SK-N-SH treated with all-trans-retinoic acid at 6 μM for 48 hours (cell line): ENCODE measurements at regions not wholly inside any gene's neighbourhood (a gene's known extent, or its start where the extent isn't known, plus 50 kb on each side); places are given as distances from the start of the nearest gene placed in this dataset.
"Not testable (repeated sequence)": the region's sequence is repeated elsewhere in the genome, so short reads cannot be mapped to it uniquely, and the experiment has no call there.

ENCODE experiments used
- ATAC-seq: fragments of 200-7000 bp; cut with Tn5 transposase; 3 replicates; pipeline ENCODE4 v1.9.1; 2020; ENCODE audit warnings: mild to moderate bottlenecking, moderate library complexity
- ARNTL ChIP-seq: fragments of 450-650 bp; formaldehyde crosslinking; IDR thresholded peaks from 2 replicates; pipeline ENCODE4 v1.5.0; 2020; ENCODE audit warnings: low read depth, mild to moderate bottlenecking, moderate library complexity, borderline replicate concordance
- CSDC2 ChIP-seq: fragments of 250-450 bp; sonication (Bioruptor Pico); IDR thresholded peaks from 2 replicates; pipeline ENCODE4 v1.5.0; 2020; ENCODE audit warnings: mild to moderate bottlenecking, moderate library complexity
- ESRRG ChIP-seq: fragments of 250-450 bp; sonication (Bioruptor Pico); IDR thresholded peaks from 2 replicates; pipeline ENCODE4 v1.6.1; 2021; ENCODE audit warnings: mild to moderate bottlenecking
- GLIS3 ChIP-seq: fragments of 250-450 bp; sonication (Bioruptor Pico); IDR thresholded peaks from 2 replicates; pipeline ENCODE4 v1.5.0; 2020; ENCODE audit warnings: mild to moderate bottlenecking, moderate library complexity
- ISL1 ChIP-seq: fragments of 250-450 bp; sonication (Bioruptor Pico); IDR thresholded peaks from 2 replicates; pipeline ENCODE4 v2.1.2; 2022; ENCODE audit warnings: mild to moderate bottlenecking, moderate library complexity
- PPARA ChIP-seq: fragments of 250-450 bp; sonication (Bioruptor Pico); IDR thresholded peaks from 2 replicates; pipeline ENCODE4 v1.5.0; 2020; ENCODE audit warnings: mild to moderate bottlenecking, borderline replicate concordance
- RARB ChIP-seq: fragments of 250-450 bp; sonication (Bioruptor Pico); IDR thresholded peaks from 2 replicates; pipeline ENCODE4 v1.8.0; 2021; ENCODE audit warnings: mild to moderate bottlenecking, moderate library complexity
- SNAI2 ChIP-seq: fragments of 250-450 bp; sonication (Bioruptor Pico); IDR thresholded peaks from 2 replicates; pipeline ENCODE4 v1.5.0; 2020; ENCODE audit warnings: mild to moderate bottlenecking, moderate library complexity
- TCF4 ChIP-seq: fragments of 250-450 bp; sonication (Bioruptor Pico); IDR thresholded peaks from 2 replicates; pipeline ENCODE4 v1.8.0; 2021; ENCODE audit warnings: mild to moderate bottlenecking, moderate library complexity, borderline replicate concordance
- TSHZ2 ChIP-seq: fragments of 250-450 bp; sonication (Bioruptor Pico); IDR thresholded peaks from 2 replicates; pipeline ENCODE4 v1.5.0; 2020; ENCODE audit warnings: mild to moderate bottlenecking, moderate library complexity
- ZC3H10 ChIP-seq: fragments of 250-450 bp; sonication (Bioruptor Pico); IDR thresholded peaks from 2 replicates; pipeline ENCODE4 v1.5.1; 2021; ENCODE audit warnings: mild to moderate bottlenecking, moderate library complexity
- ZFP3 ChIP-seq: fragments of 250-450 bp; sonication (Bioruptor Pico); IDR thresholded peaks from 2 replicates; pipeline ENCODE4 v1.5.0; 2020; ENCODE audit warnings: mild to moderate bottlenecking, moderate library complexity
- ZFP30 ChIP-seq: fragments of 450-650 bp; formaldehyde crosslinking; IDR thresholded peaks from 2 replicates; pipeline ENCODE4 v1.5.0; 2022; ENCODE audit warnings: mild to moderate bottlenecking, moderate library complexity
- ZNF565 ChIP-seq: fragments of 450-650 bp; formaldehyde crosslinking; conservative IDR thresholded peaks from 2 replicates; pipeline ENCODE4 v1.5.0; 2020; ENCODE audit warnings: low read depth, mild to moderate bottlenecking, moderate library complexity
- ZNF70 ChIP-seq: fragments of 450-650 bp; formaldehyde crosslinking; IDR thresholded peaks from 2 replicates; pipeline ENCODE4 v1.5.0; 2020; ENCODE audit warnings: mild to moderate bottlenecking, moderate library complexity
- ZNF8 ChIP-seq: fragments of 450-650 bp; formaldehyde crosslinking; IDR thresholded peaks from 2 replicates; pipeline ENCODE4 v1.5.0; 2020; ENCODE audit warnings: mild to moderate bottlenecking, moderate library complexity
- TF ChIP-seq, protein P1 (sequence below): fragments of 250-450 bp; sonication (Bioruptor Pico); IDR thresholded peaks from 2 replicates; pipeline ENCODE4 v1.8.0; 2021; ENCODE audit warnings: low read depth, mild to moderate bottlenecking, moderate library complexity, borderline replicate concordance
- TF ChIP-seq, protein P2 (sequence below): fragments of 250-450 bp; sonication (Bioruptor Pico); IDR thresholded peaks from 2 replicates; pipeline ENCODE4 v1.5.1; 2020; ENCODE audit warnings: low read depth, mild to moderate bottlenecking, moderate library complexity
- TF ChIP-seq, protein P3 (sequence below): fragments of 250-450 bp; sonication (Bioruptor Pico); IDR thresholded peaks from 2 replicates; pipeline ENCODE4 v1.5.1; 2021; ENCODE audit warnings: mild to moderate bottlenecking, moderate library complexity
- TF ChIP-seq, protein P4 (sequence below): fragments of 250-450 bp; sonication (Bioruptor Pico); IDR thresholded peaks from 2 replicates; pipeline ENCODE4 v1.8.0; 2020; ENCODE audit warnings: mild to moderate bottlenecking, moderate library complexity, borderline replicate concordance

DNA sequence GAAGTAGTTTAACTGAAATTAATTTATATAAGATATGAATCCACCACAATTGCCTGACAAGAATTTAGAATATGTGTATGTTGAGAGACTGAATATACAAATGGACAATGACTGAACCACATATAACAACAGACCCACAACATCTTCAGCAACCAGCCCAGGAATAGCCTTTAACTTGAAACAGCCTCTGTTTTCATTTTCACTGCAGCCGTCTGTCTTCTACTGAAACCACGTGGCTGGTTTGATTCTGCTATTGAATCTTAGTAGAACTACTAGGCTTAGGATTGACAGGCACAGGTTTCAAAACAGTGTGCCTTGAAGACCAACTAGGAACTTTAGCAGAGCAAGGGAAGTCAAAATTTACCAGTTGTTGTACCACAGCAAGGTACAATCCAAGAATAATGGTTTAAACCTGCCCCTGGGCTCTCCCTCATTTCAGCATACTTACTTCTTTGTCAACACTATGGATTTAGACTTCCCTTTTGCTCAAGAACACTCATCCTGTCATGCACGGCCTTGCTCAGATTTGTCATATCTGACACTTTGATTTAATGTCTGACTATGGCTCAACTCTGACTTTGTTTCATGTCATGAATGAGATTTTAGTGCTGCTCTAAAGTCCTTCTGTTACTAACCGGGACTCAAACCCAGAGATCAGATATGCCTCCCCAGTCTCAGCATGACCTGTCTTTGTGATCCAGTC, 355.0 kb downstream of the KIF2B start (continued):
- TF ChIP-seq, protein P1, sequence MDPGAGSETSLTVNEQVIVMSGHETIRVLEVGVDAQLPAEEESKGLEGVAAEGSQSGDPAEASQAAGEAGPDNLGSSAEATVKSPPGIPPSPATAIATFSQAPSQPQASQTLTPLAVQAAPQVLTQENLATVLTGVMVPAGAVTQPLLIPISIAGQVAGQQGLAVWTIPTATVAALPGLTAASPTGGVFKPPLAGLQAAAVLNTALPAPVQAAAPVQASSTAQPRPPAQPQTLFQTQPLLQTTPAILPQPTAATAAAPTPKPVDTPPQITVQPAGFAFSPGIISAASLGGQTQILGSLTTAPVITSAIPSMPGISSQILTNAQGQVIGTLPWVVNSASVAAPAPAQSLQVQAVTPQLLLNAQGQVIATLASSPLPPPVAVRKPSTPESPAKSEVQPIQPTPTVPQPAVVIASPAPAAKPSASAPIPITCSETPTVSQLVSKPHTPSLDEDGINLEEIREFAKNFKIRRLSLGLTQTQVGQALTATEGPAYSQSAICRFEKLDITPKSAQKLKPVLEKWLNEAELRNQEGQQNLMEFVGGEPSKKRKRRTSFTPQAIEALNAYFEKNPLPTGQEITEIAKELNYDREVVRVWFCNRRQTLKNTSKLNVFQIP (CRISPR knock-in tag): no peak
- no peak for TF ChIP-seq ZNF565 (CRISPR knock-in tag)
- TF ChIP-seq ZNF8 (CRISPR knock-in tag): no peak

GRCh38 chr17:54180950-54181349, 358.2 kb downstream of the KIF2B start:
- ATAC-seq: no peak
- TF ChIP-seq ISL1 (no peak), RARB (CRISPR knock-in tag) (no peak), ZC3H10 (CRISPR knock-in tag) (no peak)
- TF ChIP-seq, all 23 proteins: peak for 0

- TF ChIP-seq RARB (CRISPR knock-in tag) (no peak), ISL1 (no peak), CSDC2 (CRISPR knock-in tag) (no peak), GLIS3 (CRISPR knock-in tag) (no peak), ZC3H10 (CRISPR knock-in tag) (no peak), TSHZ2 (CRISPR knock-in tag) (no peak), TCF4 (CRISPR knock-in tag) (no peak), ESRRG (CRISPR knock-in tag) (no peak), SNAI2 (no peak), ZFP30 (CRISPR knock-in tag) (no peak), ARNTL (CRISPR knock-in tag) (no peak), ZFP3 (CRISPR knock-in tag) (no peak)
- TF ChIP-seq, protein P2, sequence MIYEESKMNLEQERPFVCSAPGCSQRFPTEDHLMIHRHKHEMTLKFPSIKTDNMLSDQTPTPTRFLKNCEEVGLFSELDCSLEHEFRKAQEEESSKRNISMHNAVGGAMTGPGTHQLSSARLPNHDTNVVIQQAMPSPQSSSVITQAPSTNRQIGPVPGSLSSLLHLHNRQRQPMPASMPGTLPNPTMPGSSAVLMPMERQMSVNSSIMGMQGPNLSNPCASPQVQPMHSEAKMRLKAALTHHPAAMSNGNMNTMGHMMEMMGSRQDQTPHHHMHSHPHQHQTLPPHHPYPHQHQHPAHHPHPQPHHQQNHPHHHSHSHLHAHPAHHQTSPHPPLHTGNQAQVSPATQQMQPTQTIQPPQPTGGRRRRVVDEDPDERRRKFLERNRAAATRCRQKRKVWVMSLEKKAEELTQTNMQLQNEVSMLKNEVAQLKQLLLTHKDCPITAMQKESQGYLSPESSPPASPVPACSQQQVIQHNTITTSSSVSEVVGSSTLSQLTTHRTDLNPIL (CRISPR knock-in tag): no peak
- TF ChIP-seq, protein P3, sequence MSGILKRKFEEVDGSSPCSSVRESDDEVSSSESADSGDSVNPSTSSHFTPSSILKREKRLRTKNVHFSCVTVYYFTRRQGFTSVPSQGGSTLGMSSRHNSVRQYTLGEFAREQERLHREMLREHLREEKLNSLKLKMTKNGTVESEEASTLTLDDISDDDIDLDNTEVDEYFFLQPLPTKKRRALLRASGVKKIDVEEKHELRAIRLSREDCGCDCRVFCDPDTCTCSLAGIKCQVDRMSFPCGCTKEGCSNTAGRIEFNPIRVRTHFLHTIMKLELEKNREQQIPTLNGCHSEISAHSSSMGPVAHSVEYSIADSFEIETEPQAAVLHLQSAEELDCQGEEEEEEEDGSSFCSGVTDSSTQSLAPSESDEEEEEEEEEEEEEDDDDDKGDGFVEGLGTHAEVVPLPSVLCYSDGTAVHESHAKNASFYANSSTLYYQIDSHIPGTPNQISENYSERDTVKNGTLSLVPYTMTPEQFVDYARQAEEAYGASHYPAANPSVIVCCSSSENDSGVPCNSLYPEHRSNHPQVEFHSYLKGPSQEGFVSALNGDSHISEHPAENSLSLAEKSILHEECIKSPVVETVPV (CRISPR knock-in tag): no peak
- no peak for ATAC-seq
Measured at GRCh38 chr17:54191261-54191660, 368.5 kb downstream of the KIF2B start.

DNA sequence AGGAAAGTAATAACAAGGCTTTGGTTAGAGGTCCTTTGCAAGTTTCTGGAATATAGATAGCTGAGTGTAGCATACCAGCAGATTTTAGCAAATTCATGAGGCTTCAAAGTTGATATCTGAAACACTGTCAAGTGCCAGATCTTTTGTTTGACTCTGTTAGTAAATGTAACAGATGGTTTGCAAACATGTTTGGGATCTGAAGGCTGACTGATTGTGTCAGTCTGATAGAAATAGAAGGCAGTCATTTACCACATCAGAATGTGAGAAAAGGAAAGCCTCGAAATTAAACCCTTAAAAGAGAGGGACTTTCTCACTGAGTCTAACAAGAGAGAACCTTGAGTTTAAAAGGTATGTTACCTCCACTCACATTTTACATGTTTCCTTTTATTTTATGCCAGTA, 371.5 kb downstream of the KIF2B start:
- ATAC-seq: no peak
- TF ChIP-seq PPARA (no peak), GLIS3 (CRISPR knock-in tag) (no peak), TCF4 (CRISPR knock-in tag) (no peak), CSDC2 (CRISPR knock-in tag) (no peak)
- TF ChIP-seq, protein P2 (CRISPR knock-in tag): no peak
- TF ChIP-seq, all 23 proteins: peak for 0

- no peak for ATAC-seq
- TF ChIP-seq GLIS3 (CRISPR knock-in tag): no peak
- TF ChIP-seq, protein P3 (CRISPR knock-in tag): no peak
- TF ChIP-seq, protein P4, sequence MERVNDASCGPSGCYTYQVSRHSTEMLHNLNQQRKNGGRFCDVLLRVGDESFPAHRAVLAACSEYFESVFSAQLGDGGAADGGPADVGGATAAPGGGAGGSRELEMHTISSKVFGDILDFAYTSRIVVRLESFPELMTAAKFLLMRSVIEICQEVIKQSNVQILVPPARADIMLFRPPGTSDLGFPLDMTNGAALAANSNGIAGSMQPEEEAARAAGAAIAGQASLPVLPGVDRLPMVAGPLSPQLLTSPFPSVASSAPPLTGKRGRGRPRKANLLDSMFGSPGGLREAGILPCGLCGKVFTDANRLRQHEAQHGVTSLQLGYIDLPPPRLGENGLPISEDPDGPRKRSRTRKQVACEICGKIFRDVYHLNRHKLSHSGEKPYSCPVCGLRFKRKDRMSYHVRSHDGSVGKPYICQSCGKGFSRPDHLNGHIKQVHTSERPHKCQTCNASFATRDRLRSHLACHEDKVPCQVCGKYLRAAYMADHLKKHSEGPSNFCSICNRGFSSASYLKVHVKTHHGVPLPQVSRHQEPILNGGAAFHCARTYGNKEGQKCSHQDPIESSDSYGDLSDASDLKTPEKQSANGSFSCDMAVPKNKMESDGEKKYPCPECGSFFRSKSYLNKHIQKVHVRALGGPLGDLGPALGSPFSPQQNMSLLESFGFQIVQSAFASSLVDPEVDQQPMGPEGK (CRISPR knock-in tag): no peak
- no peak for TF ChIP-seq ESRRG (CRISPR knock-in tag)
- TF ChIP-seq ZFP30 (CRISPR knock-in tag): no peak
- TF ChIP-seq ZNF70 (CRISPR knock-in tag): no peak
- TF ChIP-seq ZNF8 (CRISPR knock-in tag): no peak
Measured at GRCh38 chr17:54196751-54197150, 374.0 kb downstream of the KIF2B start.

DNA sequence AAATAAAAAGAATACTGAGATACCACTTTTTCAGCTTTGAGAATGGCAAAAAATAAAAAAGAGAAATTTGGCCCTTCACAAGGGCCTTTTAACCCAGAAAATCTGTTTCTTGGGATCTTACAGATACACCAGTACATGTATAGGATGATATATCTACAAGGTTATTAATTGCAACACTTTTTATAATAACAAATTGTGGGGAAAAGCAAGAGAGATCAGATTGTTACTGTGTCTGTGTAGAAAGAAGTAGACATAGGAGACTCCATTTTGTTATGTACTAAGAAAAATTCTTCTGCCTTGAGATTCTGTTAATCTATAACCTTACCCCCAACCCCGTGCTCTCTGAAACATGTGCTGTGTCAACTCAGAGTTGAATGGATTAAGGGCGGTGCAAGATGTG, 378.7 kb downstream of the KIF2B start:
- not testable (repeated sequence) for ATAC-seq
